ENCODE measurements at regions not wholly inside any gene's neighbourhood (a gene's known extent, or its start where the extent isn't known, plus 50 kb on each side); places are given as distances from the start of the nearest gene placed in this dataset.

- Histone ChIP-seq H2BK5ac (ENCODE audit: insufficient read length, low read length) (no peak overlapping the region), H3K9ac (ENCODE audit: extremely low read depth, insufficient read length, low read length) (no peak overlapping the region), H4K91ac (ENCODE audit: insufficient read length, low read depth, low read length) (no peak overlapping the region), H3K9me3 (ENCODE audit: control insufficient read depth, low read depth, low read length) (no peaks in the 10 kb centered on the region), H3K27ac (ENCODE audit: insufficient read length, low read depth, low read length) (no peak overlapping the region), H3K79me1 (ENCODE audit: insufficient read depth, low read depth, low read length, poor library complexity, severe bottlenecking) (no peaks in the 10 kb centered on the region), H2BK20ac (ENCODE audit: low read depth, low read length, poor library complexity, severe bottlenecking) (no peak overlapping the region), H2AFZ (ENCODE audit: low read length) (no peak overlapping the region), H4K5ac (ENCODE audit: insufficient read length, low read depth, low read length) (no peak overlapping the region), H3K14ac (ENCODE audit: insufficient read depth, low read length) (no peak overlapping the region), H3K4ac (ENCODE audit: low read depth, low read length) (no peak overlapping the region), H3K23ac (ENCODE audit: insufficient read length, low read depth, low read length) (no peak overlapping the region), H4K8ac (replicated peaks; ENCODE audit: insufficient read length, low read depth, low read length) (no peak overlapping the region), H2BK120ac (ENCODE audit: low read depth, low read length, poor library complexity, severe bottlenecking) (no peak overlapping the region), H2AK5ac (ENCODE audit: insufficient read length, low read length) (no peak overlapping the region), H4K20me1 (ENCODE audit: control insufficient read depth, insufficient read depth, insufficient read length) (no peaks in the 10 kb centered on the region), H3K56ac (ENCODE audit: insufficient read length, low read depth, low read length) (no peak overlapping the region), H3K23me2 (ENCODE audit: insufficient read length, low read depth, low read length, poor library complexity, severe bottlenecking) (no peaks in the 10 kb centered on the region), H3K79me2 (ENCODE audit: insufficient read depth, low read length) (no peaks in the 10 kb centered on the region), H2BK12ac (ENCODE audit: insufficient read length, low read depth, low read length) (no peak overlapping the region), H3K27me3 (ENCODE audit: insufficient read depth, low read length) (no peaks in the 10 kb centered on the region), H3K18ac (ENCODE audit: insufficient read length, low read depth, low read length) (no peak overlapping the region), H3K4me1 (ENCODE audit: insufficient read depth, low read length) (no peaks in the 10 kb centered on the region), H2BK15ac (ENCODE audit: low read depth, low read length) (no peak overlapping the region), H3K4me2 (ENCODE audit: insufficient read depth, insufficient read length, low read length) (no peak overlapping the region), H3T11ph (ENCODE audit: low read length) (no peak overlapping the region)
- H3K4me3 Mint-ChIP-seq, result no peak overlapping the region
- no CpG with 5 or more reads among the region's 10 CpGs for WGBS (ENCODE audit: extremely low coverage, insufficient read length, low lambda C conversion rate)
- H3K36me3 Mint-ChIP-seq (ENCODE audit: insufficient read depth in 1 of 3, low read depth in 3 of 3), result no peaks in the 10 kb centered on the region; a peak in 1 of 7 replicates
- H3K4me1 Mint-ChIP-seq, result peaks cover 8 to 9% of the 10 kb centered on the region in 2 experiments; a peak in 1 of 4 replicates
- DNase-seq, result no peak
- no peak overlapping the region for H3K27ac Mint-ChIP-seq
- peaks cover 15% of the 10 kb centered on the region for H3K27me3 Mint-ChIP-seq (ENCODE audit: low read depth)
- peaks cover 3 to 5% of the 10 kb centered on the region in 2 experiments; a peak in 3 of 5 replicates for H3K9me3 Mint-ChIP-seq
- TF ChIP-seq CTCF (conservative IDR thresholded peaks at IDR 0.05), result no peak
Measured at GRCh38 chr20:57977141-57977540, 251.3 kb downstream of the ANKRD60 start.
